ENCODE measurements at regions not wholly inside any gene's neighbourhood (a gene's known extent, or its start where the extent isn't known, plus 50 kb on each side); places are given as distances from the start of the nearest gene placed in this dataset.

DNA sequence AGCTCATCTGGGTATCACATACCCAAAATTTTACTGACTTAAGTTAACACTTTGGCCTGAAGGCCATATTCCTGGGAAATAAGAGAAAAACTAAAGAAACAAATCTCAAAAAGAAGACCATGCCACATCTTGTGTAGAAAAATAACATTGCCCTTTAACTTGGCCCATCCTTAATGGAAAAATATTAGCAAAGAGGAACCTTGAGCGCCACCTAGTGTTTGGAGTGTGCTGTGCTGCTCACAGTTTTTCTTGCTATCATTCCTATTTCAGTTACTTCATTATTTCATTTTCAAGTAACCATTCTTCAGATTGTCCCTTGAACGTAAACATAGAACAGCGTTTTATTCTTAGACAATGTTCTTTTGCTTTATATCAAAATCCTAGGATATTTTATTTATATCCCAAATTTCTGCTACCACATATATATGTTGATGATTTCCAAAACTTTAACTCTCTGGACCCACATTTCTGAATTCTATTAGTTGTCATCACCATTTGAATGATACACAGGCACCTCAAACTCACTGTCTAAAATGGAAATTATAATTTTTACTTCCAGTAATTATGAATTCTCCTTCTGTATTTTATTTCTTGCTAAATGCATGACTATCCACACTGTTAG is 999.0 kb upstream of the ADGRL3 start (continued):
- TF ChIP-seq NFYA (IDR thresholded peaks at IDR 0.05; ENCODE audit: borderline replicate concordance, low read depth, low read length) (no peak), CHD2 (IDR thresholded peaks at IDR 0.05; ENCODE audit: borderline replicate concordance, low read depth, low read length) (no peak), LARP7 (IDR thresholded peaks at IDR 0.05) (no peak), ZNF24 (IDR thresholded peaks at IDR 0.05) (peak; percentile 42; the same call in 1 of the 2 replicates), RELA (IDR thresholded peaks at IDR 0.05; ENCODE audit: borderline replicate concordance, partially characterized antibody) (no peak), ATF7 (IDR thresholded peaks at IDR 0.05; ENCODE audit: low read depth) (no peak), BMI1 (IDR thresholded peaks at IDR 0.05; ENCODE audit: borderline replicate concordance) (no peak), MTA3 (IDR thresholded peaks at IDR 0.05; ENCODE audit: borderline replicate concordance, low read length) (no peak), EED (IDR thresholded peaks at IDR 0.05; ENCODE audit: low read depth) (no peak), PML (IDR thresholded peaks at IDR 0.05; ENCODE audit: low read length) (no peak), RAD21 (IDR thresholded peaks at IDR 0.05; ENCODE audit: insufficient read depth, low read depth, low read length) (peak; percentile 77), STAT3 (IDR thresholded peaks at IDR 0.05; ENCODE audit: low read depth, low read length) (no peak), SUPT20H (IDR thresholded peaks at IDR 0.05; ENCODE audit: borderline replicate concordance, control insufficient read depth, low read depth, low read length) (no peak), ZNF274 (IDR thresholded peaks at IDR 0.05; ENCODE audit: insufficient read depth, insufficient read length) (no peak), RB1 (IDR thresholded peaks at IDR 0.05; ENCODE audit: borderline replicate concordance) (no peak)
- TF ChIP-seq, protein P1, sequence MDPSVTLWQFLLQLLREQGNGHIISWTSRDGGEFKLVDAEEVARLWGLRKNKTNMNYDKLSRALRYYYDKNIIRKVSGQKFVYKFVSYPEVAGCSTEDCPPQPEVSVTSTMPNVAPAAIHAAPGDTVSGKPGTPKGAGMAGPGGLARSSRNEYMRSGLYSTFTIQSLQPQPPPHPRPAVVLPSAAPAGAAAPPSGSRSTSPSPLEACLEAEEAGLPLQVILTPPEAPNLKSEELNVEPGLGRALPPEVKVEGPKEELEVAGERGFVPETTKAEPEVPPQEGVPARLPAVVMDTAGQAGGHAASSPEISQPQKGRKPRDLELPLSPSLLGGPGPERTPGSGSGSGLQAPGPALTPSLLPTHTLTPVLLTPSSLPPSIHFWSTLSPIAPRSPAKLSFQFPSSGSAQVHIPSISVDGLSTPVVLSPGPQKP (IDR thresholded peaks at IDR 0.05; ENCODE audit: low read depth, low read length), result no peak
- TF ChIP-seq, protein P2, sequence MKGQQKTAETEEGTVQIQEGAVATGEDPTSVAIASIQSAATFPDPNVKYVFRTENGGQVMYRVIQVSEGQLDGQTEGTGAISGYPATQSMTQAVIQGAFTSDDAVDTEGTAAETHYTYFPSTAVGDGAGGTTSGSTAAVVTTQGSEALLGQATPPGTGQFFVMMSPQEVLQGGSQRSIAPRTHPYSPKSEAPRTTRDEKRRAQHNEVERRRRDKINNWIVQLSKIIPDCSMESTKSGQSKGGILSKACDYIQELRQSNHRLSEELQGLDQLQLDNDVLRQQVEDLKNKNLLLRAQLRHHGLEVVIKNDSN (IDR thresholded peaks at IDR 0.05; ENCODE audit: borderline replicate concordance, extremely low read length, insufficient read depth, low read depth, low read length), result no peak

Data from GM12878 (cell line).